Urothelium cell line (cell line): ENCODE measurements at regions not wholly inside any gene's neighbourhood (a gene's known extent, or its start where the extent isn't known, plus 50 kb on each side); places are given as distances from the start of the nearest gene placed in this dataset.
A peak's percentile ranks its signal among the peaks of the same experiment; 100 is the strongest.

Source experiments
- DNase-seq: peaks from one replicate; pipeline ENCODE4 v3.0.0; 2011; ENCODE audit warnings: low spot score, mixed read lengths
- FAIRE-seq: peaks from 2 replicates; lab custom pipeline; 2011; peaks lifted over from hg19 to GRCh38; lab: Jason Lieb, UNC

DNA sequence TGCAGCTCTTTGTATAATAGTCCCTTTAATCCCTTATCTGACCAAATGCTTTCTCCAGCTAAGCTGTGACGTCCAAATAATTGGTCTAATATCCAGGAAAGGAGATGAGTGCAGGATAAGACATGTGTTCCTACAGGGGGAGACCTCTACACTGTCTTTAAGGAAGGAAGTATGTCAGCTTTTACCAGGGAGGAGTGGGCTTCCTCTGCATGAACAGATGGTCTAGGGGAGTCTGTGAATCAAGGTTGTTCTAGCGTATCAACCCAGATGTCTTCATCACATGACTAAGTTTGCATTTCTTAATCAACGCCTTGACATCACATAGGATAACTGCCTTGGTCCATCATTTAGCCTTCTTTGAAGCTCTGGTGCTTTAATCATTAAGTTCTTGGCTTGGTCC is 528.2 kb downstream of the MRPL39 start:
- FAIRE-seq = no peak
- no peak for DNase-seq

DNA sequence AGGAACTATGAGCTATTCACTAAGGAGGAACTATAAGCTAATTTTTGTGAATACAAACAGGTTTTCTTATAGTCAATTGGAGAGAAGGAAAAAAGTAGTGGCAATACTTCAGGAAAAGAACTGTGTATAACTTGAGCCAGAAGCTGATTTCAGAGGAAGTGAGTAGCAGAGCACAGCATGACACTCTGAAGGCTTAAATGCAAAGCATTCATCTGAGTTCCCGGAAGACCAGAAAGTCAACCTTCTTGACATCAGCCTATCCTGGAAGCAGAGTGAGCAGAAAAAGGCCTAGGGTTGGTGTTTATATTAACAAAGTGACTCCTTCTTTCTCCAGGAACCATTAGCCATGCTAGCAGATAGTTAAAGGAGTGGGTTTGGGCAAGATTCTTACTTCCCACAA is 545.2 kb downstream of the MRPL39 start:
- FAIRE-seq (no peak), DNase-seq (no peak)

DNA sequence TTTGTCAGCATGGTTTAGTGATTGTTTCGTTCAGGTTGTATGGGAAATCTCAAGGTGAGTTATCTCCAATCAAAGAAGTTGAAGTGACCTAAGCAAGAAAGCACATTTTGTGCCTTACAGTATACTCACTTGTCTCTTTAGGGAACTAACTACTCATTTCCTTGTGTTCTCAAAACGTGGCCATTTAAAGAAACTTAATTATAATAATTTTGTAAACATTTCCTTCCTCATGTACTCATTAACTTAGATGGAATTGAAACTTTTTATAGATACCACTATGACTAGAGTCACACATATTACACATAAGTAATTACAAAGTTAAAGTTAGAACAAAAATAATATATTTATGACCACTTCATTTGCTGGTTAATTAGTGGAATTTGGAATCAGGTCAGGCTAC is 552.6 kb downstream of the MRPL39 start:
- no peak for DNase-seq

DNA sequence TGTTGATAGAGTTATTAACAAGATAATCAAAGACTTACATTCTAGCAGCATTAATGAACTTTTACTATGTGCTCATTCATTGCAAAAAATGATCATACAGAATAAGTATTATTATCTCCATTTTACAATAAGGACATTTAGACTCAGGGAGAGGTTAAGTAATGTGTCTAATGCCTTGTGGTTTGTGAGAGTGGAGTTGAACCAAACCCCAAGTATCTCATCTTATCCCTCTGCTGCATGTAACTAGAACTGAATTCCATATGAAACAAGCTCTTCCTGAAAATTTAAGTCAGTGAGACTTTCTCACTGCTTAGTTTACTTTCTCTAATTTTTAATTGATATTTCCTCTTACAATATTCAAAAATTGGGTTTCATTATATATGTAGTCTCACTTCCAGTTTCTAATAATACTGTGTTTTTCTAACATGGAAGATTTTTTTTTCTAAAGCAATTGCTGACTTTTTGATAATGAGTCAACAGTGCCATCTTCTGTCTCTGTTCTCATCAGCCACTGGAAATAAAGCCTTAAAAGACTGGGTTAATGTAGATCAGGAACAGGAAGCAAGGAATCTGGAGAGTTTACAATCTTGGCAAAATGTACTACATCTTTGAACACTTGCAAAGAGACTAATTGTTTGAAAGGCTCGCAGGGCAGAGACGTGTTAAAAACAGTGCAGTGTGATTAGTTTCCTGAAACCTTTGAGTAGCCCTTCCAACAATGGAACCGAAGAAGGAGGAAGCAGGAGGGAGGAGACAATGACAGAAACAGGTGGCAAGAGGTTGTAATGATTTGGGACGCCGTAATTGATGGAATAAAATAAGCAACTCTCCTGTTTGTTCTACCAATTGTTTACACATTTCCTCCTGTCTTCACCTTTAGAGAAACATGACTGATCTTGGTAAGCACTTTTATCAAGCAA is 567.6 kb downstream of the MRPL39 start:
- DNase-seq = peak; percentile 13
- FAIRE-seq = no peak

More for the DNA sequence above, 552.6 kb downstream of the MRPL39 start:
- no peak for FAIRE-seq

DNA sequence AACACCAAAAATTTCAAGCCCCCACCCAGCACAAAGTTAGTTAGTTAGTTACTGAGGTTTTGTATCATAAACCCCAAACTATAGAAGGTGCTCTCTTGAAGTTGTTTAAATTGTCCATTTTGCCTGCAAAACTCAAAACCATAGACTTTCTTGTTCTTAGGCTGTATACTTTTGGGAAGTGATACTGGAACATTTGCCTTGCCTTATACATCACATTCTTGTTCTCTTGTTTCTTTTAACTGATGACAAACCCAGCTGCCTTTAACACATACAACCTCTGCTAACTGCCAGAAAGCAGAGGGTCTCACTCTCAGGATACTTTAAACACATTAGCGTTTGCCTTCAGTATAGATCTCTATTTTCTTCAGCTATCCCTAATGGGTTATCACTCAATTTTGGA is 570.5 kb downstream of the MRPL39 start:
- DNase-seq = no peak
- no peak for FAIRE-seq

DNA sequence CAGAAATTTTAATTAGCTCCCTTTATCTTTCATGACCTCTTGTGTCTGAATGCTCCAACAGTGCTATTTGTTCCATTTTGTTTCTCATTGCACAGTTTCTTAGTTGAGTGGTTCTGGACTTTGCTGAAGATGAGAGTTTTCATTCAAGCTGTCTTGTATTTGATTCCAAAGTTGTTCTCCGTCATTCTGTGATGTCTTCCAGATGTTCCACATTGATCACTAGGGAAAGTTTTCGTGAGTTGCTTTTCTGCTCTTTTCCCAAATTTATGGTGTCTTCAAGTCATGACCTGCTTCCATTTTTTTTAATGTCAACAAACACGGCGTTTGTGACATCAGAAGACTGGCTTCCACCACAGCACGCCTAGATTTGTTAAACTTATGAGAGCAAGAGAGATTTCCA is 575.5 kb downstream of the MRPL39 start:
- no peak for DNase-seq
- FAIRE-seq = no peak

DNA sequence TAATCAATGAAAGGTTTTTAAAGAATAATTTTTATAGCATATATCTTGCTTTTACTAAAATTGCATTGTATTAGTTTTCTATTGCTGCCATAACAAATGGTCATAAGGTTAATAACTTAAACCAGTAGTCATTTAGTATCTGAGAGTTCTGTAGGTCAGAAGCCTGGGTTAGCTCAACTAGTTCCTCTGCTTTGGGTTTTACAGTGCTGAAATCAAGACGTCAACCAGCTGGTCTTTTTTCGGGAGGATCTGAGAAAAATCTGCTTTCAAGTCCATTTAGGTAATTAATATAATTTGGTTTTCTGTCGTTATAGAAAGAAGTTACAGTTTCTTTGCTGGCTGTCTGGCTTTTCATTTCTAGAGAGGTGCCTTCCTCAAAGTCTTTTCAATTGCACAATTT is 577.7 kb downstream of the MRPL39 start:
- FAIRE-seq (no peak), DNase-seq (no peak)

DNA sequence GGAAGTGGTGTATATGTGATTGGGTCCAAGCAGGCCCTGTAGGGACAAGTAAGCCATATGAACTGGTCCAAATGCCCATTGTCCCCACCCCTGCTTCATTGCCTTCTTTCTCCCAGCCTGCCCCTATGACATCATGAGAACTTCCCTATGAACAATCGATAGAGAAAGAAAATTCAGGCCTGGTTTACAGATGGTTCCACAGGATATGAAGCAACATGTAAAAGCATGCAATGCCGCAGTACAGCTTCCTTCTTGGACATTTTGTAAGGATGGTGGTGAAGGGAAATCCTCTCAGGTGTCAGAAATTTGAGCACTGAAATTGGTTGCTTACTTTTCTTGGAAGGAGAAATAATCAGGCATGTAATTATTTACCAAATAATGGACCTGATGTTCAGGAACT is 581.7 kb downstream of the MRPL39 start:
- no peak for DNase-seq
- no peak for FAIRE-seq

DNA sequence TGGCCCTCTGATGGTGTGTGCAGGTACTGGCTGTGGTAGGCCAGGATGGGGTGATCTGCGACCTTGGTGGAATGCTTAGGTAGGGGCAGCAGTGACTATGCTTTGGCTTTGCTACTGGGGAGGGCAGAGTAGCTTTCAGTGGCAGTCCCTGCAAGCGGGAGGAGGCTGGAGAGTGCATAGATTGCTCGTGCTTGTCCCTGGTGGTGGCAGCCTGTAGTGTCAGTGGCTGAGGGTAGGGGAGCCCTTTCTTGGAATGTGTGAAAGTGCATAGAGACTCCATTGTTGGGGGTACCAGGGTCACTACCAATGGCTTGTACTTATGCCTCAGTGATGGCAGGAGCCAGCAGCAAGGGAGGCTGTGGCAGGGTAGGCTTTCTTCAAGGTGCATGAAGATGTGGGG is 582.6 kb downstream of the MRPL39 start:
- no peak for FAIRE-seq
- no peak for DNase-seq

DNA sequence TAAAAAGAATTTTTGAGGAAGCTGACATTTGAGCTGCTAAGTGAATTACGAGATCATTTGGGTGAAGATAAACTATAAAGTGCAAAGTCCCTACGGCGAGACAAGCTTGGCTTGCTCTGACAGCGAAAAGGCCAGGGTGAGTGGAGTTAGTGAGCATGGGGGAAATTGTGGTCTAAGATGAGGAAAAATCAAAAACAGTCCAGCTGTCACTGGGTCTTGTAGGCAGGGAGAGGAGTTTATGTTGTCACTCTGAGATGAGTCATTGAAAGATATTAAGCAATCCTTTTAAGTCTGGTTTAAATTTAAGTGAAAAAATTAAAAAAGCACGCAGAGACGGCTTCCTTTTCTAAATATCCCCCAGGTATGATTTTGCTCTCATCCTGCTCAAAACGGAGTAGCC is 601.9 kb downstream of the MRPL39 start:
- no peak for DNase-seq
- no peak for FAIRE-seq

DNA sequence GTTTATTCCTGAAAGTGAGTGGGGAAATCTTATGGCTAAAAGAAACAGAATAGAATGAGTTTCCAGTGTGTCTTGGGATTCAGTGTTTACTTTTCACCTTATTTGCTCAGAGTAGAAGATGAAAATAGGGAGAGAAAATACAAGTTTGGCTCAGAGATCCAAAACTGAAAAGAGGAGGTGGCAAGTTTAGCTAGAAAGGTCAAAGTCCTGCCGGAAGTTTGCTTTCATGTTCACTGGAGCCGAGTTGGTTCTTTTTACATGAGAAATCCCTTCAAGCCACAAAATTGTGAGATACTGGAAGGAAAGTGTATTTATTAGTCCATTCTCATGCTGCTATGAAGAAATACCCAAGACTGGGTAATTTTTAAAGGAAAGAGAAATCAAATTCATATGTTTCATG is 604.6 kb downstream of the MRPL39 start:
- FAIRE-seq = no peak
- DNase-seq = no peak

DNA sequence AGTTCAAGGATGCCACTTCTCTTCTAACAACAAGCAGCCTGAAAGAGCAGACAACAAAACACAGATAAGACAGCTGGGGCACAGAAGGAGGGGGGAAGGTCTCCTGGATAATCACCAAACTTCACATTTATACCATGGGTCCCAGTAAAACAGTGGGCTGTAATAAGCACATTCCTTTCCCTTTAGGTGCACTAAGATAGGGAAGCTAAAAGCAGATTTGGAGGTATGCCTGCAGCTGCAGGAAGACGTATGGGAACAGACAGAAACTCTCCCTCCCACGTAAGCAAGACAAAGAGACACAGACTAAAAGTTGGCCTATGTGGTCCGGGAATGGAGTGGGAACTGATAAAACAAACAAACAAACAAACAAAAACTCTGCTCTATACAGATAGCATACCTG is 612.1 kb downstream of the MRPL39 start:
- DNase-seq (no peak), FAIRE-seq (no peak)

DNA sequence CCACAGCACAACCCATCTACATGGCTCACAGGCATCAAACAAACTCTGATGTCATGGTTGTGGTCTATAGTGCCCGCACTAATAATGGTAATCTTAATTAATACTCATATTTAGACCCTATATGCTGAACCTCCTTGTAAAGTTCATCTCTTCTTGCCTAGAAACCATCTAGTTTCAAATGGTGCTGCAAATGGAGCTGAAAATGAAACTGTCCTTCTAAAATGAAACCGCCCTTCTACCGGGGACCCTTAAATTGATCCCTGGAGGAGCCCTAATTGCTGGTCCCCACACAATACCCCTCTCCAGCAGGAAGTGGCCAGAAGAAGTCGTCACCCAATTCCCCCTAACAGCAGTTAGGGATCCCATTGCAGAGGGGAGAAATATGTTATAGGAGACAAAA is 612.6 kb downstream of the MRPL39 start:
- no peak for DNase-seq
- no peak for FAIRE-seq

DNA sequence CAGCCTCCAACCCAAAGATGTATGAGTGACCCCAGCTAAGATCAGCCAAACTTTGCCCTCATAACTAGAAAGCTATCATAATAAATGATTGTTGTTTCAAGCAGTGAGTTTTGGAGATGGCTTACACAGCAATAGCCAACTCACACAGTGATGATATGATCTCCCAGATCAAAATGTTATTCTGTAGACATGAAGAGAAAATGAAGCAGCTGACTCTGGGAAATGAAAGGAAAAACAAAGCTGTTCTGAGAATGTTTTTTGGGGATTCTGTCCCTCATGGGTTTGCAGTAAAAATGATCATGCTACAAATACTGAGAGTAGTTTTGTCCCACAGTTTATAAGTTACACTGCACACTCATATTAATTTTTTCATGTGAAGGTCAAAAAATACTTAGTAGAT is 617.8 kb downstream of the MRPL39 start:
- FAIRE-seq = no peak
- no peak for DNase-seq

DNA sequence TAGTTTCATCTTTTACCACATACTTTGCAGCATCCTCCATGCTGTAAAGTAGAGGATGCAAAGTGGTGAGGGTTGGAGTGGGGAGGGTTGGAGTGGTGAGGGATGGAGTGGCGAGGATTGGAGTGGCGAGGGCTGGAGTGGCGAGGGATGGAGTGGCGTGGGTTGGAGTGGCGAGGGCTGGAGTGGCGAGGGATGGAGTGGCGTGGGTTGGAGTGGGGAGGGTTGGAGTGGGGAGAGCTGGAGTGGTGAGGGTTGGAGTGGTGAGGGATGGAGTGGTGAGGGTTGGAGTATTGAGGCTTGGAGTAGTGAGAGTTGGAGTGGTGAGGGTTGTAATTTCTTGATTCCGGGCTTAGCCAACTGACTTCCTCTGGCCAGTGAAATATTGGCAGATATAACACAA is 618.3 kb downstream of the MRPL39 start:
- DNase-seq = no peak
- no peak for FAIRE-seq

DNA sequence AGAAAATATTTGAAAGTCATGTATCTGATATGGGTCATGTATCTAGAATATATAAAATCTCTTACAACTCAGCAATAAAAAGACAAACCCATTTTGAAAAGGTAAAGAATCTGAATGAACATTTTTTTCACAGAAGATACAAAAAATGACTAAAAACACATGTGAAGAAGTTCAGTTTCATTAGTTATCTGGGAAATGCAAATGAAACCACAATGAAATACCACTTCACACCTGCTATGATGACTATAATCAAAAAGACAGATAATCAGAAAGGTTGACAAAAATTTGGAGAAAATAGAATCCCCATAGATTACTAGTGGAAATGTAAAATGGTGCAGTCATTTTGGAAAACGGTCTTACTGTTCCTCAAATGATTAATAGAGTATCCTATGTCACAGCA is 631.0 kb downstream of the MRPL39 start:
- DNase-seq (no peak), FAIRE-seq (no peak)

DNA sequence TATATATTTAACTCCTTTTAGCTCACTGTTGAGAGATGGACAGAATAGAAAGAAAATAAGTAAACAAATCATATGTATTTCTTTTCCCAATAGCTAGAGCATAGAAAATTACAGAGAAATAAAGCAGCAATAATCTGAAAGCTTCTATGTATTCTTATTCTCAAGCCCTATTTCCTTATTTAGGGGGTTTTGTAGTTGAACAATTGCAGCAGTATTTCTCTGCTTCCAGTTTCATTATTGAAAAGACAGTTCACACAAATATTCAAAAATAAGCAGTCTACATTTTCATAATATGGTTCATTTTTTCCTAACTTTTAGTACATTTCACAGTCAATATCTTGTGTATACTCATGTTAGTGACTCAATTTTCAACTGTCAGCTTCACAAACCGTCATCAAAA is 638.2 kb downstream of the MRPL39 start:
- no peak for FAIRE-seq
- DNase-seq = no peak

DNA sequence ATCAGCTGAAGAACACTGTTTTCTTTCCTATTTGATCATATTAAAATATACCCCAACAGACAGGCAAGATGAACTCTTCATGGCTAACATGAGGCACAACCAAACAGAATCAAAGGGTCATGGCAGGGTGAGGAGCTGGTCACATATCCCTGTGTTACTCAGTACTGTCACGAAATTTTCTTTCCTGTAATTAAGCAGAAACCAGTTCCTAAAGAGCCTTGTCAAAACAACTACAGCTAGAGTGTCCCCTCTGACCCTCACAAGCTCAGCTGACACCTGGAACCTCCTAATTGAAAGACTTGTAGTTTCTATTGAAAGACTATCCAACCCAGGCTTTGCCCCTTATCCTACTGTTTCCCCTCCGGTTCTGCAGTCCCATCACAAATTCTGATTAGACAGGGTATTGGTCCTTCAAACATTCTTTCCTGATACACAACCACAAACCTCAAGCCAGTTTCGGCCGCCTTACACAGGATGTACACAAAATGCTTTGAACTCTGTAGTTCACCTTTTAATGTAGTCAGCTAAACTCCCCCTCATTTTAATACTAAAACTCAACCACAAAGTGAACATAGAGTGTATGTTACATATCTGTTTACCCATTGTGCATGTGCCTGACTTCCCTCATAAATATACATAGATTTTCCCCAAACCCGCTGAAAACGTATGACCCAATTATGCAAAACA is 651.9 kb downstream of the MRPL39 start:
- no peak for DNase-seq
- no peak for FAIRE-seq

DNA sequence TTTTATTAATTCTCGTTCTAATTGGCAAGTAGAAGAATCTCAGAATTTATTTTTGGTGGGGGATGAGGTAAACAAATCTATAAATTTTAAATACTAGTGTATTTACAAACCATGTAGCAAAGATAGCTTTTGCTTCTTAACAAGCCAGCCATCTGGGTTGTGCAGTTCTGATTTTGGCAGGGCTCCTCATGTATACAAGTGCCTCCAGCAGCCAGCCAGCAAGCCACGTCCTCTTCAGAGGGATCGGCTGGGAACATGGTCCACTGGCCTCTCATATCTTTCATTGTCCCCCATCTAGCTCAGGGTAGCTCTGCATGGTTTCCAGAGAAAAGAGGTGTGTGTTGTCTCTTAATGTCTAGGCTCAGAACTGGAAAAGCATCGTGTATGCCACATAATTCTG is 659.1 kb downstream of the MRPL39 start:
- FAIRE-seq = no peak
- DNase-seq = no peak

DNA sequence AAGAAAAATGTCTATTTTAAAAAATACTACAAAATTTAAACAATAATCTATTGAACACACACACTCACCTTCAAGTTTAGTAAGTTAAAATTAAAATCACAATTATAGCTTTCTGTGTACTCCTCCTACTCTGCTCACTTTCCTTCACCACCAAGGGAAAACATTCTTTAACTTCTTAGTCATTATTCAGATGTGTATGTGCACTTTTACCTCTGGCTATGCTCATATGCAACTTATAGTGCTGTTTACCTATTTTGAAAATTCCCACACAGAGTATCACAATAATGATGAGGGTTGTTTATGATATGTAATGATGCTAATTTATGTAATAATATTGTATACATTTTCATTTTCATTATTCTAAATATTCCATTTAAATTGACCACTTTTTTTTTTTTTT is 661.4 kb downstream of the MRPL39 start:
- DNase-seq (no peak), FAIRE-seq (no peak)

DNA sequence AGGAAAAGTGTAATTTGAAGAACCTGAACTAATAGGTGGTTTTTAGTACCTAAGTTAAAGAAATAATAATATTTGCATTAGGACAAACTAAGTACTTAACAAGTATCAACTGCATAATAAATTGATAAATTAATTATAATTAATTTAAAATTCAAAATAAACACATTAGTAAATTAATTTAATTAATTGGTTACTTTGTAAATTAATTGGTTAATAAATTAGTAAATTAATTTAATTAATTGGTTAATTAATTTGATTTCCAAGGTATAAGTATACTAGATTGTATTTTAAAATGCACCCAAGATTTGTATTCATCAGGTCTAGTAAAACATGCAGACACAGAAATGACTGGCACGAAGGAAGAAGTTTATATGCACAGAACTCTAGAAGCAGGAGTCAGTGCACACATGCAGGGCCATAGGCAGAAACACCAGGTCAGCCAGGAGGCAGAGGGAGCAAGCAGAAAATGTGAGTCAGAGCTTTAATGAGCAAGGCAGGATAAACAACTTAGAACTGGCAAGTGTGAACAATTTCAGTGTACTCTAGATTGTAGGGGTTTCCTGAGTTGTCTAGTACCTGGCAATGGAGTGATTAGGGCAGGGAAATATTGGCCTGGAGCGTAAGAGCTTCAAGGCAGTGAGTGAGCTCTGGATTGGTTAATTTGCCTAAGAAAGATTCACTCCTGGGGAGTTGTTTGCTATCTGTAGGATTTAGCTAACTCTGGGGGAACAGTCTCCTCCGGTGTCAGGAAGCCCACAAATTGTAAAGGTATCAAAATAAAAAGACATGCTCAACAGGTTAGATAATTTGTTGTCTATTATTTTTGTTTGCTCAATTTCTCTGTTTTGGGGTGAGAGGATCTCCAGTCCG is 665.7 kb downstream of the MRPL39 start:
- FAIRE-seq (no peak), DNase-seq (peak; percentile 8)
